DMS114 treated with DMSO at 0.1 percent for 48 hours (cell line): ENCODE measurements at regions not wholly inside any gene's neighbourhood (a gene's known extent, or its start where the extent isn't known, plus 50 kb on each side); places are given as distances from the start of the nearest gene placed in this dataset.

ENCODE experiments used
- DNase-seq: peaks from one replicate; lab custom pipeline; 2025; ENCODE audit not compliant: unreplicated experiment; lab: John Stamatoyannopoulos, UW

- no peak for DNase-seq
These were observed 65.1 kb upstream of the COL3A1 start for GRCh38 chr2:188909036-188909435.

- no peak for DNase-seq
These were observed 57.4 kb upstream of the COL3A1 start for GRCh38 chr2:188916736-188917135.

- no peak for DNase-seq
These were observed 56.5 kb upstream of the COL3A1 start for GRCh38 chr2:188917632-188918031.

DNA sequence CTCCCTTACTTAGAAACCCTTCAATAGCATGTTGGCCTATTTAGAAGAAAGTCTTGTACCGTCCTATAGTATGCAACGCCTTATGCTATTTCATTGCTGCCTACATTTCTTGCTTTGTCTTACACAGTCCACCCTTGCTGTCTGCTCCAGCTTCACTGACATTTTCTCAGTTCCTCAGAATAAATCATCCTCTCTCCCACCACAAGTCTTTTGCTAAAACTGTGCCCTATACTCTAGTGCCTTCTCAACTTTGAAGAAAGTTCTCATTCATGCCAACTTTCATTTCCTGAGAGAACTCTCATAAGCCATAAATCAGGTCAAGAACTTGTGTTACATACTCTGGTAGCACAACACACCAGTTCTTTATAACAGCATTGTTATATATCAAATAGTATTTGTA lies 54.3 kb upstream of the COL3A1 start:
- DNase-seq, result no peak

GRCh38 chr2:188922191-188922590 lies 52.0 kb upstream of the COL3A1 start:
- DNase-seq, result no peak
